CD4-positive, alpha-beta T cell treated with Interleukin-17A for 1 hour (primary cell): ENCODE measurements at regions not wholly inside any gene's neighbourhood (a gene's known extent, or its start where the extent isn't known, plus 50 kb on each side); places are given as distances from the start of the nearest gene placed in this dataset.

Experiments
- DNase-seq: peaks from one replicate; pipeline ENCODE4 v3.0.0-alpha.2; 2020

DNA sequence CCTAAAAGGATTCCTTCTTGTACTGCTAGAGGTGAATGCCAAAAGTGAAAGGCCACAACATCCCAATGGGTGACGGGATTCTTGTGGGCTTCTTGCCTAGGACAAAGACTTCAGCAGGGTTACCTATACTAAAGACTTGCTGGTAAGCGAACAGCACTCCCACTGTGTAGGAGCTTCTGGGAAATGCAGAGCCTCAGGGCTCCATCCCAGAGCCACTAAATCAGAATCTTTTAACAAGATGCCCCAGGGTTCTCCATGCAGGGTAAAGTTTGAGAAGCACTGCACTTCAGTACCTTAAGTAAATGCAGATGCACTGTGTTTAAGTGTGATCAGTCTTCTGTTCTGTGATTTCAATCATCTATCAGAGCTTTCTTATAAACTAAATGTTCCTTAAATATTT, 266.9 kb upstream of the KLF14 start:
- DNase-seq, result no peak

- DNase-seq, result no peak
Observed at GRCh38 chr7:131002600-131002999, 268.6 kb upstream of the KLF14 start.

GRCh38 chr7:131003634-131004033, 269.6 kb upstream of the KLF14 start:
- no peak for DNase-seq

DNA sequence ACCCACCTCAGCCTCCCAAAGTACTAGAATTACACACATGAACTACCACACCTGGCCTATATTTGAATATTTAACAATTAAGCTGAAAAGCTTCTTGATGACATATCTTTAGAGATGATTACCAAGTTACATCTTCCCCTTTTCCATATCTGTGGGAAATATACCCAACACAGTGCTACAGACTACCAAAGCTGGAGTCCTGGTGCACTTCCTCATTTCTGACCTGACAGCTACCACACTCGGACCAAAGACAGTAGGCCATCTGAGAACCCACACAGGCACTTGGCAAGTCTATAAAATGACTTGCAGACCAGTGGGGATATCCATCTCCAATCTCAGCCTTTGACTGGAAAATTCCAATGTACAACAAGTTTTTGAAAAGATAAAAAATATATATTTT, 270.4 kb upstream of the KLF14 start:
- DNase-seq, result no peak

GRCh38 chr7:131007439-131008330, 273.7 kb upstream of the KLF14 start:
- peak; percentile 82 for DNase-seq

GRCh38 chr7:131008840-131009711, 275.1 kb upstream of the KLF14 start:
- DNase-seq, result no peak

DNA sequence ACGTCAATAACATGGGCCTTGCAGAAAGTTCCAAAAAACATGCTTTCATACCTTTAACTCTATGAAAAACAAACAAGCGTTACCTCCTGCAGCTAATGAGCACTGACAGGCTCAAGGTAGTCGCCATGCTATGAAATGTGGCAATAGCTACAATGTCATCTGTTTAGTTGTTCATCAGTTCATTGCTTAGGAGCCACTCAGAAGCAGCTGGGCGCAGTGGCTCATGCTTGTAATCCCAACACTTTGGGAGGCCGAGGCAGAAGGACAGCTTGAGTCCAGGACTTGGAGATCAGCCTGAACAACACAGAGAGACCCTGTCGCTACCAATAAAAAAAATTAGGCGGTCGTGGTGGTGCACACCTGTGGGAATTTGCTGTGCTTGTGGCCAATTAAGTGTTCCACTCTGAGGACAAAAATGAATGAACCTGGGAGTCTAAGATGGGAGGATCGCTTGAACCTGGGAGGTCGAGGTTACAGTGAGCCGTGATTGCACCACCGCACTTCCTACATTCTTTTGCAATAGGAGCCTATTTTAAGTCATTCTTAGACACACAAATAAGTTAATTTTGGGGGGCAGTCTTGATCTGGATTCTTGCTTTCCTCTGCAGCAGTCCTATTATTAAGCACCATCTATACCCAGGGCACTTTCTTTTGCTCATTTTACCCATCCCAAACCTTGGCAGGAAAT, 276.2 kb upstream of the KLF14 start:
- DNase-seq, result no peak

- DNase-seq, result peak; percentile 66
Observed at GRCh38 chr7:131010717-131011431, 276.9 kb upstream of the KLF14 start.

- DNase-seq, result no peak
Observed at GRCh38 chr7:131011432-131011742, 277.4 kb upstream of the KLF14 start.

DNA sequence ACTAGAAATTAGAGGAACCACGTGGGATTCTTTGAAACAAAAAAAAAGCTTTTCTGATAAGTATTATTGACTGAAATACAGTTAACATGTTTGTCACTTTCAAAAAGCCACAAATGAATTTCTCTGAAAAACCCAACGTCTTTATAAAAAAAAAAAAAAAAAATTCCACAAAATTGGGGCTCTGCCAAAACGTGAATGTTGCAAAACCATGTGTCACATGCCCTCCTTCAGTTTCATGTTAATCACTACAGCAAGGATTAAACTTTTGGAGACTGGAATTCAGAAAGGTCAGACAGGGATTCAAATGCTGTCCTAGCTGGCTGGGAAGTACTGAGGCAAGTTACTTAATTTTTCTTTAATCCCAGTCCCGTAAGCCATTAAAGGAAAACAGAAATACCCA, 278.0 kb upstream of the KLF14 start:
- peak; percentile 66 for DNase-seq

DNA sequence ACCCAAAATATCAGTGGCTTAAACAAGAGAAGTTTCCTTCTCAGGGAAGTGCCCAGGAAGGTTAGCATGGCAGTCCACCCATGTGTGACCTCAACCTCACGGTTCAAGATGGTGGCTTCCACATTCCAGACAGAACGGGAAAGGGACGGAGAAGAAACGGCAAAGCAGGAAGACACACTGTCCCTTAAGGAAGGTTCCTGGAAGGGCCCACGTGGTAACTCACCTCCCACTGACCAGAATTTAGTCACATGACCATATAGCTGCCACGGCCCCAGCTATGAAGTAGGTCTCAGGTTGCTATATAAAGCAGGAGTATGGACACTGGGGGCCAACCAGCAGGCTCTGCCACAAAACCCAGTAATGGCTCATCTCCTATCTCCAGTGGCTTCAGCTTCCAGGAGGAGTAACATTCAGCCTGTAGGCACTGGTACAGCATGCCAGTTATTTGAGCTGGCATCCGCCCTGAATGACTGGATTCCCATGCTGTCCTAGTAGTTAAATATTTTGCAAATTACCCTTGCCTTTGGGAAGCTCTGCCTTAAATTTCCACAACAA, 278.5 kb upstream of the KLF14 start:
- DNase-seq, result no peak

- DNase-seq, result no peak
Observed at GRCh38 chr7:131013716-131014115, 279.7 kb upstream of the KLF14 start.

- DNase-seq, result no peak
Observed at GRCh38 chr7:131014906-131015656, 281.1 kb upstream of the KLF14 start.

- no peak for DNase-seq
Observed at GRCh38 chr7:131015657-131015958, 281.6 kb upstream of the KLF14 start.

- DNase-seq, result no peak
Observed at GRCh38 chr7:131016230-131016629, 282.2 kb upstream of the KLF14 start.

- no peak for DNase-seq
Observed at GRCh38 chr7:131019351-131019750, 285.3 kb upstream of the KLF14 start.

GRCh38 chr7:131020759-131021261, 286.8 kb upstream of the KLF14 start:
- no peak for DNase-seq

- DNase-seq, result no peak
Observed at GRCh38 chr7:131021460-131021859, 287.5 kb upstream of the KLF14 start.

DNA sequence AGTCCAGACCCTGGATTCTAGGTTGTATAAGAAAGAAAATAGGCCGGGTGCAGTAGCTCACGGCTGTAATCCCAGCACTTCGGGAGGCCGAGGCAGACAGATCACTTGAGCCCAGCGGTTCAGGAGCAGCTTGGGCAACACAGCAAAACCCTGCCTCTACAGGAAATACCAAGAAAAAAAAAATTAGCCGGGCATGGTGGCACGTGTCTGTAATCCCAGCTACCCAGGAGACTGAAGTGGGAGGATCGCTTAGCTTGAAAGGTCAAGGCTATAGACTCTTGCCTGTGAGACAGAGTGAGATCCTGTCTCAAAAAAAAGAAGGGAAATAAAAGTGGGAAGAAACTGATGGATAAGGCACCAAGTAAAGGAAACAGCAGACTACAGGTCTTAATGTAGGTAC, 287.9 kb upstream of the KLF14 start:
- DNase-seq, result no peak

- DNase-seq, result no peak
Observed at GRCh38 chr7:131026297-131027000, 292.4 kb upstream of the KLF14 start.

DNA sequence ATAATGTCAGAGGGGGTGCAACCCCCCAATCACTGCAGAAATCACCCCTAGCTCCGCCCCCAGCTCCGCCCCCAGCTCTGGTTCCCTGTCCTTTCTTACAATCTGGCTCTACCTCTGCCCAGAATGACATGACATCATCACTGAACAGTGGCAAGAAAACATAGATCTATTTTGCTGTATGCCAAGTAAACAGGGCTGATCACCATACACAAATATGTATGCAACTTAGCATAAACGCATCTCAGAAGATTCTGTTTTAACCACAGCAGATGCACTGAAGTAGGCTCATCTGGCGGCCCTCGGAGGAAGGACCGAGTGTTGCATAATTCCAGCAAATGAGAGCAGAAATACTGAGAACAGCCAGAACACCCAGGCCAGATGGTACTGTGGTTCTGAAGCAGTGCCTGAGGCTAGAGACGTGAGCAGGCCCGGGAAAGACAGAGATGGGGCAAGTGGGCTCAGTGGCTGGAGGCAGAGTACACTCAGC, 293.3 kb upstream of the KLF14 start:
- DNase-seq, result peak; percentile 63
